Vagina (tissue), 2 donors: ENCODE measurements at regions not wholly inside any gene's neighbourhood (a gene's known extent, or its start where the extent isn't known, plus 50 kb on each side); places are given as distances from the start of the nearest gene placed in this dataset.

Experiments
- DNase-seq, 2 donors: peaks; one replicate each; pipeline ENCODE4 v3.0.0-alpha.2; 2017; ENCODE audit errors: extremely low spot score in 2 of 2
- H3K27ac ChIP-seq: fragments of 200-600 bp; sonication (generic); one replicate; pipeline ENCODE4 v1.5.1; 2019
- H3K27me3 ChIP-seq: fragments of 200-600 bp; sonication (generic); one replicate; pipeline ENCODE4 v1.5.1; 2019
- H3K36me3 ChIP-seq, 2 donors: fragments of 200-600 bp; sonication (generic); one replicate each; pipeline ENCODE4 v1.5.1; 2017 to 2019
- H3K4me1 ChIP-seq: fragments of 200-600 bp; sonication (generic); one replicate; pipeline ENCODE4 v1.5.1; 2019
- H3K4me3 ChIP-seq, 2 donors: fragments of 200-600 bp; sonication (generic); 1 replicate in 1 of 2; 2 replicates in 1 of 2; pipeline ENCODE4 v1.5.1; 2016 to 2019
- H3K9me3 ChIP-seq: fragments of 200-600 bp; sonication (generic); one replicate; pipeline ENCODE4 v1.5.1; 2019
- POLR2A ChIP-seq, 2 donors: fragments of 450-650 bp; IDR thresholded peaks; one replicate each; pipeline ENCODE4 v1.6.1; 2017; ENCODE audit warnings: antibody characterized with exemption in 2 of 2, mild to moderate bottlenecking in 2 of 2, moderate library complexity in 2 of 2
- POLR2AphosphoS5 ChIP-seq, 2 donors: sonication (generic); formaldehyde crosslinking; IDR thresholded peaks; one replicate each; pipeline ENCODE4 v1.9.0; 2017; ENCODE audit warnings: antibody characterized with exemption in 2 of 2, mild to moderate bottlenecking in 2 of 2, low read depth in 1 of 2; ENCODE audit not compliant: insufficient read depth in 1 of 2
- intact Hi-C: fragments of 100-400 bp; cut with DNase I; formaldehyde crosslinking; loops from one replicate; pipeline ENCODE4 v1.15.1; 2023
- TF ChIP-seq, protein P1 (sequence below), 3 experiments: fragments of 450-650 bp in 2 of 3; fragments of 200-600 bp in 1 of 3; sonication (generic) in 1 of 3; IDR thresholded peaks; one replicate each; pipeline ENCODE4 v1.5.1; 2017 to 2019; ENCODE audit warnings: antibody characterized with exemption in 3 of 3, mild to moderate bottlenecking in 2 of 3, moderate library complexity in 2 of 3

DNA sequence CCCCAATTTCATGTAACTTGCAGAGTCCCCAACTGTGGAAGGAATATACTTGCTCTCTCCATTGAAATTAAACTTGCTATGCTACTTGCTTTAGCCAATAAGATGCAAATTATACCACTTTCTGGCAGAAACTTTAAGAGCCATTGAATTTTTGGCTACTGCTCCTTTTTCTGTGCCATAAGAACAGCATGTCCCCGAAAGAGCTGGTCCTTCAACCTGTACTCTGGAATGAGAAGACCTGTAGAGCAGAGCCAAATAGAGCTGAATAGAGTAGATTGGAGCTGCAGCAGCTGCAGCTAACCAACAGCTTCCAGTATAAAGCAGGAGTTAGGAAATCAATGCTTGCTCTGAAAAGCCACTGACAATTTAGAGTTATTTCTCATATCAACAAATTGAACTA lies 472.3 kb upstream of the B3GALT2 start:
- H3K36me3 ChIP-seq, result no peaks in the 10 kb centered on the region
- no peak overlapping the region for H3K27ac ChIP-seq
- H3K9me3 ChIP-seq, result no peaks in the 10 kb centered on the region
- H3K27me3 ChIP-seq, result no peaks in the 10 kb centered on the region
- TF ChIP-seq POLR2AphosphoS5 (IDR thresholded peaks at IDR 0.05; ENCODE audit: insufficient read depth in 1 of 2, low read depth in 1 of 2) (no peak), POLR2A (IDR thresholded peaks at IDR 0.05) (no peak)
- TF ChIP-seq, protein P1, sequence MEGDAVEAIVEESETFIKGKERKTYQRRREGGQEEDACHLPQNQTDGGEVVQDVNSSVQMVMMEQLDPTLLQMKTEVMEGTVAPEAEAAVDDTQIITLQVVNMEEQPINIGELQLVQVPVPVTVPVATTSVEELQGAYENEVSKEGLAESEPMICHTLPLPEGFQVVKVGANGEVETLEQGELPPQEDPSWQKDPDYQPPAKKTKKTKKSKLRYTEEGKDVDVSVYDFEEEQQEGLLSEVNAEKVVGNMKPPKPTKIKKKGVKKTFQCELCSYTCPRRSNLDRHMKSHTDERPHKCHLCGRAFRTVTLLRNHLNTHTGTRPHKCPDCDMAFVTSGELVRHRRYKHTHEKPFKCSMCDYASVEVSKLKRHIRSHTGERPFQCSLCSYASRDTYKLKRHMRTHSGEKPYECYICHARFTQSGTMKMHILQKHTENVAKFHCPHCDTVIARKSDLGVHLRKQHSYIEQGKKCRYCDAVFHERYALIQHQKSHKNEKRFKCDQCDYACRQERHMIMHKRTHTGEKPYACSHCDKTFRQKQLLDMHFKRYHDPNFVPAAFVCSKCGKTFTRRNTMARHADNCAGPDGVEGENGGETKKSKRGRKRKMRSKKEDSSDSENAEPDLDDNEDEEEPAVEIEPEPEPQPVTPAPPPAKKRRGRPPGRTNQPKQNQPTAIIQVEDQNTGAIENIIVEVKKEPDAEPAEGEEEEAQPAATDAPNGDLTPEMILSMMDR (IDR thresholded peaks at IDR 0.05), result no peak
- H3K4me1 ChIP-seq, result no peaks in the 10 kb centered on the region
- H3K4me3 ChIP-seq, result no peak overlapping the region
- no peak for DNase-seq
- intact Hi-C loops, result no loop called here

DNA sequence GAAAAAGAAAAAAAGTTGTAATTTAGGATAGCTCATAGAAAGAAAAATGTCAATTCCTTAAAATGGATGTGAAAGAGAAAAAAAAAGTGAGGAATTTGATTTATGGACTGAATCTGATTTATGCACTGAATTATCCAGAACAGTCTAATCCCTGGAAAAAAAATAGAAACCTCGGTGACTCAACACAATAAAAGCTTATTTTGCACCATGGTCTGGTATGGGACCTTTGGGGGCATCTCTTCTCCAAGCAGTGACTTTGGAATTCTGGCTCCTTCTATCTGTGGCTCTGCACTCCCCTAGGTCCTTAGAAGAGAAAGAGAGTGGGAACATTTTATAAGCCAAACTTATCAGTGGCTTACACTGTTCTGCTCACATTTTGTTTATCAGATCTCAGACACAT lies 471.7 kb upstream of the B3GALT2 start:
- no peak for TF ChIP-seq POLR2A (IDR thresholded peaks at IDR 0.05)
- TF ChIP-seq, protein P1 (IDR thresholded peaks at IDR 0.05), result no peak
- no peak for TF ChIP-seq POLR2AphosphoS5 (IDR thresholded peaks at IDR 0.05; ENCODE audit: insufficient read depth in 1 of 2, low read depth in 1 of 2)
- no peak overlapping the region for H3K27ac ChIP-seq
- H3K9me3 ChIP-seq, result no peaks in the 10 kb centered on the region
- no peaks in the 10 kb centered on the region for H3K4me1 ChIP-seq
- intact Hi-C loops, result no loop called here
- DNase-seq, result no peak
- no peaks in the 10 kb centered on the region for H3K27me3 ChIP-seq
- no peaks in the 10 kb centered on the region for H3K36me3 ChIP-seq
- no peak overlapping the region for H3K4me3 ChIP-seq

DNA sequence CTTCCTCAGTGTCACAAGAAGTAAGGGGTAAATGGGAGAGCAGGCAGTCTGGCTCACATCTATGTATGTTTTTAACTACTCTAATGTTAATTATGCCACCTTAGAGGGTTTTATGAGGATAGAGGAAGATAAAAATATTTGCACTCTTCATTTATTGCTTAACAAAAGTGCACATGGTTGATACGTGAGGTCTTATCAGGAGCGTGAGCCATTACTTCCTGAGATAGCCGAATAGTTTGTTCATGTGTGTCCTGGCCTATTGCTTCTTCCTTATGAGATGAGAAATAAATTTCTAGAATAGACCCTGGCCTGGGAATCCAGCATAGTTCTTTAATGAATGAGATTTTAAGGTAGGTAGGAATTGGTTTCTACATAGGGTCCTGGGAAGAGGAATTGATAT lies 471.1 kb upstream of the B3GALT2 start:
- no peaks in the 10 kb centered on the region for H3K27me3 ChIP-seq
- TF ChIP-seq POLR2A (IDR thresholded peaks at IDR 0.05) (no peak), POLR2AphosphoS5 (IDR thresholded peaks at IDR 0.05; ENCODE audit: insufficient read depth in 1 of 2, low read depth in 1 of 2) (no peak)
- TF ChIP-seq, protein P1 (IDR thresholded peaks at IDR 0.05), result no peak
- intact Hi-C loops, result no loop called here
- H3K9me3 ChIP-seq, result no peaks in the 10 kb centered on the region
- no peak overlapping the region for H3K27ac ChIP-seq
- H3K36me3 ChIP-seq, result no peaks in the 10 kb centered on the region
- H3K4me3 ChIP-seq, result no peak overlapping the region
- H3K4me1 ChIP-seq, result no peaks in the 10 kb centered on the region
- no peak for DNase-seq

DNA sequence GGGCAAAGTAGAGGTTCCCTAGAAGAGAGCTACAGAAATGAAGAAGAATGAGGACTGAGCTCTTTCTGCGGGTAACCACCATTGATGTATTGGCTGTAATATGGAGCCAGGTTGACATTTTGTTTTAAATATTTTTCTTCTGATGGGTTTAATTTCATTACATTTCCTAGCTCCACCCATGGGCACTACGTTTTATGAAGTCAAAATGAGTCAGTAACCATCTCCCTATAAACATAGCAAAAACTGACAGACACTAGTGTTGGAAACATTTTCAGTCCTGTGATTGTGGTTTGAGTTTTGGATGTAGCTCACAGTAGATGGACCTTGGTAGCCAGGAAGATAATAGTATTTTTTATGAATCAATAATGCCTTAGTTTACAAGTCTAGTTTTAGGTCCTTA lies 470.4 kb upstream of the B3GALT2 start:
- no peak overlapping the region for H3K4me3 ChIP-seq
- H3K27ac ChIP-seq, result no peak overlapping the region
- no peaks in the 10 kb centered on the region for H3K9me3 ChIP-seq
- no peak for TF ChIP-seq POLR2AphosphoS5 (IDR thresholded peaks at IDR 0.05; ENCODE audit: insufficient read depth in 1 of 2, low read depth in 1 of 2)
- DNase-seq, result no peak
- H3K4me1 ChIP-seq, result no peaks in the 10 kb centered on the region
- no peaks in the 10 kb centered on the region for H3K36me3 ChIP-seq
- H3K27me3 ChIP-seq, result no peaks in the 10 kb centered on the region
- intact Hi-C loops, result no loop called here

DNA sequence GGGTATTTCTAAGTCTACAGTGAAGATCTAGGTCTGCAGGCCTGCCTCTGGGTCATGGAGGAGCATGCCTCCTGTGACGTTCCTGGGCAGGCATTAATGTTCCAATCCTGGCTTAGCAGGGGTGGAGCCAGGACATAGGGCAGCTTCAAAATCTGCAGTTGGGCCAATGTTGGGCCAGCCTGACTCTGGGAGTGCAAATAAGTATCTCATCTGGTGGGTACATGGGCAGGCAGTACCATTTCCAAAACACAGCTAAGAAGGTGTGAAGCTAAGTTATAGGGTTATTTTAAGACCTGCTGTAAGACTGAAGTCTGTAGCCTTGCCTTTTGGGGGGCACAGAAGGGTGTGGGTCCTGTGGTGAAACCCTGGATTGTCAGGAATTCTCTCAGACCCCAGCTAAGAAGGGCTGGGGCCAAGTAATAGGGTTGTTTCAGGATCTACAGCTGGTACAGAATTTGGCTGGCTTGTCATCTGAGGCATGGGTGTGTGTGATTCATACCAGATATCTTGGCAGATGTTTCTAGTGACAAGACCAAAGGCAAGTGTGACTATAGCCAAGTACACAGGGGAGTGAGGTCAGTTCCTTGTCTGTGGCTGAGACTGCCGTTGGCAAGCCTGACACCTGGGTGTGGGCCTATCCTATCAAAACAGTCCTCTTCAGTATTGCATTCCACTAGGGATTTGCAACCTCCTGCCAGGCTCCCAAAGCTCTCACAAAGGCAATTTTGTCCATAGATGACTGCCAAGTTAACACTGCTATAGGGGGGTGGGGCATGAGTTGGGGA lies 468.7 kb upstream of the B3GALT2 start:
- no peaks in the 10 kb centered on the region for H3K27me3 ChIP-seq
- no peak overlapping the region for H3K27ac ChIP-seq
- no peaks in the 10 kb centered on the region for H3K36me3 ChIP-seq
- H3K4me1 ChIP-seq, result no peaks in the 10 kb centered on the region
- H3K4me3 ChIP-seq, result no peak overlapping the region
- DNase-seq, result no peak
- TF ChIP-seq POLR2AphosphoS5 (IDR thresholded peaks at IDR 0.05; ENCODE audit: insufficient read depth in 1 of 2, low read depth in 1 of 2), result no peak
- TF ChIP-seq, protein P1 (IDR thresholded peaks at IDR 0.05), result no peak
- intact Hi-C loops, result no loop called here
- H3K9me3 ChIP-seq, result no peaks in the 10 kb centered on the region
